ENCODE measurements at regions not wholly inside any gene's neighbourhood (a gene's known extent, or its start where the extent isn't known, plus 50 kb on each side); places are given as distances from the start of the nearest gene placed in this dataset.

DNA sequence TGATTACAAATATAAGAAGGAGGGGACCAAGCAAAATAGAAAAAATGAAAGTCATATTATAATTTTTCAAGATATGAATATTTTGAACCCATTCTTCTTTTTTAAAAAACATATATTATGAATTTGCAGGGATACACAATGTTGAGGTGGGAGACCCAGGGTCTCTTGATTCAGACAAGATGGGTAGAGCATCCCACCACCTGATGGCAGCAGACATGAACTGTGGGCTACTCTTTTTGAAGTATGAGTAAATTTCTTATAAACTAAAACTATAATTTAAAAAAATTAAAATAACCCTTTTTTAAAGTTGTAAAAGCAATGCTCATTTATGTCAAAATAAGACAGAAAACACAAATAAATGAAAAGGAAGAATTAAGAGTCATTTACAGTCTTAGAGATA, 202.7 kb upstream of the PRICKLE1 start:
- no peak overlapping the region for H3K4me3 ChIP-seq (ENCODE audit: low read length in 2 of 2)
- no peaks in the 10 kb centered on the region for H3K4me1 ChIP-seq (ENCODE audit: control insufficient read depth in 1 of 2, insufficient read depth in 2 of 2, low read length in 2 of 2)
- no peaks in the 10 kb centered on the region for H3K27me3 ChIP-seq (ENCODE audit: control insufficient read depth in 1 of 2, insufficient read depth in 2 of 2, low read length in 1 of 2)
- no peak overlapping the region for H3K27ac ChIP-seq (ENCODE audit: low read depth in 1 of 2, low read length in 2 of 2)
- H3K36me3 ChIP-seq (ENCODE audit: control insufficient read depth in 1 of 2, insufficient read depth in 2 of 2, low read length in 1 of 2): no peaks in the 10 kb centered on the region
- no peaks in the 10 kb centered on the region for H3K9me3 ChIP-seq (ENCODE audit: control insufficient read depth, low read length)
- intact Hi-C loops (cut with DNase I): no loop called here
- ATAC-seq (ENCODE audit: low FRiP score): no peak
- no peak for DNase-seq

DNA sequence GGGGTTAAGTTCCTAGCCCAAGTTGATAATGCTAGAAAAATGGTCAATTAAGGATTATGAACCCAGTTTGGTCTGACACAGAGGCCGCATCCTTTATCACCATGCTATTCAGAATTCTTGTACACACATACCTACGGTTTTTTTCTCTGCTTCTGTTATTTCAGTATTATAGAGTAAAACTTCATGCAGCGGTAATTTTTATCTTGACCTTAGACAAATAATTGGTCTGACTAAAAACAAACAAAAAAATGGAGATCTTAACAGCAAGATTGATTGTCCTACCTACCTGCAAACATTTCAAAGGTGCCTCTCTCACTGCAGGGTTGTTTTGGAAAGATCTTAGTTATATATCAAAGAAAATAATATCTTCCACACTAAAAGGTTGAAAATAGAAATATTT, 201.9 kb upstream of the PRICKLE1 start:
- Histone ChIP-seq H3K27ac (ENCODE audit: low read depth in 1 of 2, low read length in 2 of 2) (no peak overlapping the region), H3K4me3 (ENCODE audit: low read length in 2 of 2) (no peak overlapping the region), H3K4me1 (ENCODE audit: control insufficient read depth in 1 of 2, insufficient read depth in 2 of 2, low read length in 2 of 2) (no peaks in the 10 kb centered on the region), H3K9me3 (ENCODE audit: control insufficient read depth, low read length) (no peaks in the 10 kb centered on the region), H3K36me3 (ENCODE audit: control insufficient read depth in 1 of 2, insufficient read depth in 2 of 2, low read length in 1 of 2) (no peaks in the 10 kb centered on the region), H3K27me3 (ENCODE audit: control insufficient read depth in 1 of 2, insufficient read depth in 2 of 2, low read length in 1 of 2) (no peaks in the 10 kb centered on the region)
- DNase-seq (no peak), ATAC-seq (ENCODE audit: low FRiP score) (no peak)
- WGBS, 2 donors: 97 to 98% methylated on average over 3 of the region's 3 CpGs
- intact Hi-C loops (cut with DNase I): no loop called here

DNA sequence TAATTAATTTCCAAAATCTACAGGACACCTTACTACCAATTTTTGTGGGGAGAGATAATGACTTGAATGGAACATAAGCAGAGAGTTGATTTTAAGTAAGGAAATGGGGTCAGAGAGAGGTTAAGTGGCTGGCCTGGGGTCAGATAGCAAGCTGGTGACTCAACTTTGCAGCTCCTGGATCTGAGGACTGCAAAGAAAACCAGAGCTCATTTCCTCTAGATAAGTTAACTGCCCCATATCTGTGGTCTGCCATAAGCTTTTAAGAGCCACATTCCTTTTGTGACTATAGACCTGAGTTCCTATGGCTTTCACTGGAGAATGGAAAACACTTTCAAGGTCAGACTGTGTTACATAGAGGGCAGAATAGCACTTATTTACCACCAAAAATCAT, 201.2 kb upstream of the PRICKLE1 start:
- H3K27me3 ChIP-seq (ENCODE audit: control insufficient read depth in 1 of 2, insufficient read depth in 2 of 2, low read length in 1 of 2): no peaks in the 10 kb centered on the region
- H3K4me3 ChIP-seq (ENCODE audit: low read length in 2 of 2): no peak overlapping the region
- ATAC-seq (ENCODE audit: low FRiP score) (no peak), DNase-seq (no peak)
- H3K9me3 ChIP-seq (ENCODE audit: control insufficient read depth, low read length): no peaks in the 10 kb centered on the region
- no peaks in the 10 kb centered on the region for H3K4me1 ChIP-seq (ENCODE audit: control insufficient read depth in 1 of 2, insufficient read depth in 2 of 2, low read length in 2 of 2)
- intact Hi-C loops (cut with DNase I): no loop called here
- H3K27ac ChIP-seq (ENCODE audit: low read depth in 1 of 2, low read length in 2 of 2): no peak overlapping the region
- H3K36me3 ChIP-seq (ENCODE audit: control insufficient read depth in 1 of 2, insufficient read depth in 2 of 2, low read length in 1 of 2): no peaks in the 10 kb centered on the region

DNA sequence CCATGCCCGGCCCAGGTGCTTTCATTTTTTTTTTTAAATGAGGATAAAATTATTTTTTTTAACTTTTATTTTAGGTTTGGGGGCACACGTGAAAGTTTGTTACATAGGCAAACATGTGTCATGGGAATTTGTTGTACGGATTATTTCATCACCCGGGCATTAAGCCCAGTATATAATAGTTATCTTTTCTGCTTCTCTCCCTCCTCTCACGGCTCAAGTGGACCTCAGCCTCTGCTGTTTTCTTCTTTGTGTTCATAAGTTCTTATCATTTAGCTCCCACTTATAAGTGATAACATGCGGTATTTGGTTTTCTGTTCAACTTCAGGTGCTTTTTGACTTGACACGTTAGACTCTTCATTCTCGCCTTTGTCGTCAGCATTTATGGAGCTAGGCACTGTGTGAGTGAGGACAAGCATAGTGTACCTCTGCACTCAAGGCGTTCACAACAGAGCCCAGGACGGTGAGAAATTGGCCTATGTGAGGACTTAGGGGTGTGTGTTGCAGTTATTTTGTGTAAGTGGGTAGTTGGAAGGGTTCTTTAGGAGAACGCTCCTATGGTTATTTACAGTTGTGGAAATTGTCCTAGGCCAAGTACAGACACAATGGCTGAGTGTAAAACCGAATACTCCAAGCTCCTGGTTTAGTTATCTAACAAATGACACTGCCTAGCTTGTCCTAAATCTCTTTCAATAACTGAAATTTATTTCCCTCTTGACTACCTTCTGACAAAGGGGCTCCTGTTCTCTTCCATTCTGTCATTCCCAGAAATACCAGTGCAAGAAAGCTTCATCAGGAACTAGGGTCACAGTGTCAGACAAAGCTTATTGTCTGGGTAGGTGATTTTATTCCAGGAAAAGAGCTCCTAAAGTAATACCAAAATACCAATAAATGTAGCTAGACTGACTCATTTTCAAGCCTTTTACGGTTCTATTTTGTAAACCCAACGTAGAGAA, 200.5 kb upstream of the PRICKLE1 start:
- Histone ChIP-seq H3K36me3 (ENCODE audit: control insufficient read depth in 1 of 2, insufficient read depth in 2 of 2, low read length in 1 of 2) (no peaks in the 10 kb centered on the region), H3K4me3 (ENCODE audit: low read length in 2 of 2) (no peak overlapping the region), H3K27me3 (ENCODE audit: control insufficient read depth in 1 of 2, insufficient read depth in 2 of 2, low read length in 1 of 2) (no peaks in the 10 kb centered on the region), H3K4me1 (ENCODE audit: control insufficient read depth in 1 of 2, insufficient read depth in 2 of 2, low read length in 2 of 2) (no peaks in the 10 kb centered on the region), H3K9me3 (ENCODE audit: control insufficient read depth, low read length) (no peaks in the 10 kb centered on the region), H3K27ac (ENCODE audit: low read depth in 1 of 2, low read length in 2 of 2) (no peak overlapping the region)
- no peak for ATAC-seq (ENCODE audit: low FRiP score)
- intact Hi-C loops (cut with DNase I): no loop called here
- no peak for DNase-seq
- WGBS, 2 donors: 76 to 81% methylated on average over 15 of the region's 15 CpGs

DNA sequence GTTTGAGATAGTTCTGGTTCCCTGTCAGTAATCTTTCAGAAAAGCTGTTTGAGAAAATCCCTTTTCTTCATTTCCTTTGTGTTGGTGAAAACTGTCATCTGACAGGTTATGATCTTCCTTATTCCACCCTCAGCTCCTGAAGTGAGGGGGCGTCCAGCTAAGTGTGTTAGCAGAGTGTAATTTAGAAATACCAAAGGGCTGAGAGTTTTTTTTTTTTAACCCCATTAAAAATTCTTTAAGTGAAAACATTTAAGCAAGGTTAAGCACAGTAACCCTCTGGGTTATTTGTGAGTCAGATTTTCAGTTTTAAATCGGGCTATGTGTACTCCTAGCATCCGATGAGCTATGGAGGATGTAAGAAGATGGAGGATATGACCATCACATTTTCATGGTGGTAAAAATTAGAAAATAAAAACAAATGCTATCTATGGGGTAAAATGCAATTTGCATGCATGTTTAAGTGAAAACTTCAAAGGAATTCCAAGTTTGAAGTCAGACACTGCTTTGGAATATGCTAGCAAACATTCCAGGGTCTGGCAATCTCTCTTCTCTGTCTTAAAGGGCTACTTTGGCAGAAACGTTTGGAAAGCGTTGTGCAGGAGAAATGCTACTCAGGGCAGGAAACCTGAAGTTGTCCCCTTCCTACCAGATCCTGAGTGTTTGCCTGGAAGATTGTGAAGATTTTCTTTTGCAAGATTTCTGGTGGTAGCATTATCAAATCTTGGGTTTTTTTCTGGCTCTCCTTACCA, 197.0 kb upstream of the PRICKLE1 start:
- Histone ChIP-seq H3K27ac (ENCODE audit: low read depth in 1 of 2, low read length in 2 of 2) (no peak overlapping the region), H3K36me3 (ENCODE audit: control insufficient read depth in 1 of 2, insufficient read depth in 2 of 2, low read length in 1 of 2) (no peaks in the 10 kb centered on the region), H3K4me1 (ENCODE audit: control insufficient read depth in 1 of 2, insufficient read depth in 2 of 2, low read length in 2 of 2) (no peaks in the 10 kb centered on the region), H3K4me3 (ENCODE audit: low read length in 2 of 2) (no peak overlapping the region), H3K27me3 (ENCODE audit: control insufficient read depth in 1 of 2, insufficient read depth in 2 of 2, low read length in 1 of 2) (no peaks in the 10 kb centered on the region), H3K9me3 (ENCODE audit: control insufficient read depth, low read length) (no peaks in the 10 kb centered on the region)
- intact Hi-C loops (cut with DNase I): no loop called here
- 52 to 55% methylated on average over 5 of the region's 5 CpGs for WGBS, 2 donors
- DNase-seq (no peak), ATAC-seq (ENCODE audit: low FRiP score) (no peak)

DNA sequence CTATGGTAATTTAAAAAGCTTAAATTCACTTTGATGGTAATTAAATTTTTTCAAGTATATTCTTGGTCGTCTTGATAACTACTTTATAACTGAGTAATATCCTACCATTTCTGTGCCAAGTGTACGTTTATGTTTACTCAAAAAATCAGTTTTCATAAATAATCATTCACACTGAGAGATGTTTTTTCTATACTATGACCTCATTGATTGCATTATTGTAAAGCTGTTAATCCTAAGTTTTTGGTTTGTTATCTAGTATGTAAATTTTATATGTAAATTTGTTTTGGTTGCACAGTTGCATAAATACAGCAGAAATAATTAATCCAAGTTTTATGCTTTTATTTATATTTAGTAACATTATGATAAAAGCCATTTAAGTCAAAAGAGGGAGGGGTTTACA, 196.4 kb upstream of the PRICKLE1 start:
- Histone ChIP-seq H3K9me3 (ENCODE audit: control insufficient read depth, low read length) (no peaks in the 10 kb centered on the region), H3K4me1 (ENCODE audit: control insufficient read depth in 1 of 2, insufficient read depth in 2 of 2, low read length in 2 of 2) (no peaks in the 10 kb centered on the region), H3K36me3 (ENCODE audit: control insufficient read depth in 1 of 2, insufficient read depth in 2 of 2, low read length in 1 of 2) (no peaks in the 10 kb centered on the region), H3K27ac (ENCODE audit: low read depth in 1 of 2, low read length in 2 of 2) (no peak overlapping the region), H3K27me3 (ENCODE audit: control insufficient read depth in 1 of 2, insufficient read depth in 2 of 2, low read length in 1 of 2) (no peaks in the 10 kb centered on the region), H3K4me3 (ENCODE audit: low read length in 2 of 2) (no peak overlapping the region)
- 88 to 93% methylated on average over 2 of the region's 2 CpGs for WGBS, 2 donors
- intact Hi-C loops (cut with DNase I): no loop called here
- ATAC-seq (ENCODE audit: low FRiP score) (no peak), DNase-seq (no peak)

DNA sequence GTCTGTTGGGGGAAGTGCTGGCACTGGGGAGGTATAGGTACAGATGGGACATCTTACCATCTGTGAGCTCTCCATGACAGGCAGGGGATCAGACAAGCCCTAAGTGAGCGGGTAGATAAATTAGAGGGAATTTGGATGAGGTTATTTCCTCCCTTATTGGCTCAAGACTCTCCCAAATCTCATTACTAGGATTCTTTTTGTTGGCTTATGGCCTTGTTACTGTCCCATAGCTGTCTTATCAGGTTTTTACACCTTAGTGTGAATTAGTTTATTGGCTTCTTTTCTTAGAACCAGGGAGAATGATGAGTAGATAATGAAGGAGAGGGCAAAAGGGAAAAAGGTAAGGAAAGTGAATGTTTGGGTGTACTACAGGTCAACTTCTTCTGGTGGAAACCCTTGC, 191.1 kb upstream of the PRICKLE1 start:
- Histone ChIP-seq H3K36me3 (ENCODE audit: control insufficient read depth in 1 of 2, insufficient read depth in 2 of 2, low read length in 1 of 2) (no peaks in the 10 kb centered on the region), H3K4me1 (ENCODE audit: control insufficient read depth in 1 of 2, insufficient read depth in 2 of 2, low read length in 2 of 2) (no peaks in the 10 kb centered on the region), H3K9me3 (ENCODE audit: control insufficient read depth, low read length) (no peaks in the 10 kb centered on the region), H3K27ac (ENCODE audit: low read depth in 1 of 2, low read length in 2 of 2) (no peak overlapping the region), H3K27me3 (ENCODE audit: control insufficient read depth in 1 of 2, insufficient read depth in 2 of 2, low read length in 1 of 2) (no peaks in the 10 kb centered on the region), H3K4me3 (ENCODE audit: low read length in 2 of 2) (no peak overlapping the region)
- intact Hi-C loops (cut with DNase I): no loop called here
- no peak for ATAC-seq (ENCODE audit: low FRiP score)
- no peak for DNase-seq
- 55 to 81% methylated on average over 1 of the region's 1 CpG for WGBS, 2 donors

DNA sequence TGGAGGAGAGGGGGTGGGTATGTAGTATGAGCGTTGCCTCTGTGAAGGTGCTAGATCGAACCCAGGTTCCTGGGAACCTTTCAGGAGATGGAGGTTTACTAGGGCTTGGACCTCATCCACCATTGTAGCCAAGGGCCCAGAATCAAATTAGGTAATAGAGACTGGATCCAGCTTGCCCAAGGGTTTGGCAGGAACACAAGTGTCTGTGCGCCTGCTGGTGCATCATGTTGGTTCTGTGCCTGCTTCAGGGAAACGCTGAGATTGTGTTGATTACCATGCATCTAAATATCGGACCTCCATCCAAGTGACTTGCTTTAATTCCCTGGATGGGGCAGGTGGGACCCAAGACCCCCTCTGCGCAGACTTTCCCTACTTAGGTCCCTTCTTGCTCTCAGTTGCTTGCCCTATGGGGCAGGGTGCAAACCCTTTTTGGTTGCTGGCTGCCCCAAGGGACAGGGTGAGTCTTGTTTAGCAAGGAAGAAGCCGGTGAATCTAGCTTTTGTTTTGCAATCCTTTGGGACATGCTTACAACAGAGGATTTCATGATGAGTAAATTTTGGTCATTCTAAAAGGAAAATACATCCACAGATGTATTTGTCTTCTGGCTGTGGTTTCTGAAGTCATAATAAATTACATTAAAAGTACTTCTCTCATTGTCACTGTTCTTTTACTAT, 189.8 kb upstream of the PRICKLE1 start:
- Histone ChIP-seq H3K4me3 (ENCODE audit: low read length in 2 of 2) (no peak overlapping the region), H3K27me3 (ENCODE audit: control insufficient read depth in 1 of 2, insufficient read depth in 2 of 2, low read length in 1 of 2) (no peaks in the 10 kb centered on the region), H3K36me3 (ENCODE audit: control insufficient read depth in 1 of 2, insufficient read depth in 2 of 2, low read length in 1 of 2) (no peaks in the 10 kb centered on the region), H3K27ac (ENCODE audit: low read depth in 1 of 2, low read length in 2 of 2) (no peak overlapping the region), H3K9me3 (ENCODE audit: control insufficient read depth, low read length) (no peaks in the 10 kb centered on the region), H3K4me1 (ENCODE audit: control insufficient read depth in 1 of 2, insufficient read depth in 2 of 2, low read length in 2 of 2) (no peaks in the 10 kb centered on the region)
- ATAC-seq (ENCODE audit: low FRiP score): no peak
- WGBS, 2 donors: 55 to 61% methylated on average over 7 of the region's 7 CpGs
- DNase-seq: no peak
- intact Hi-C loops (cut with DNase I): no loop called here
